HFF-Myc (cell line): ENCODE measurements at regions not wholly inside any gene's neighbourhood (a gene's known extent, or its start where the extent isn't known, plus 50 kb on each side); places are given as distances from the start of the nearest gene placed in this dataset.

Experiments
- DNase-seq: peaks from one replicate; pipeline ENCODE4 v3.0.0-alpha.2; 2011; ENCODE audit warnings: low read depth; ENCODE audit errors: extremely low read depth
- H3K4me3 ChIP-seq: replicated peaks from 2 replicates; pipeline ENCODE4 v1.5.1; 2011; ENCODE audit warnings: low read depth, mild to moderate bottlenecking, control low read depth, low read length
- TF ChIP-seq, protein P1 (sequence below): IDR thresholded peaks from 2 replicates; pipeline ENCODE4 v1.5.1; 2012; ENCODE audit warnings: mild to moderate bottlenecking, low read depth, low read length, control low read depth; ENCODE audit errors: missing control alignments

DNA sequence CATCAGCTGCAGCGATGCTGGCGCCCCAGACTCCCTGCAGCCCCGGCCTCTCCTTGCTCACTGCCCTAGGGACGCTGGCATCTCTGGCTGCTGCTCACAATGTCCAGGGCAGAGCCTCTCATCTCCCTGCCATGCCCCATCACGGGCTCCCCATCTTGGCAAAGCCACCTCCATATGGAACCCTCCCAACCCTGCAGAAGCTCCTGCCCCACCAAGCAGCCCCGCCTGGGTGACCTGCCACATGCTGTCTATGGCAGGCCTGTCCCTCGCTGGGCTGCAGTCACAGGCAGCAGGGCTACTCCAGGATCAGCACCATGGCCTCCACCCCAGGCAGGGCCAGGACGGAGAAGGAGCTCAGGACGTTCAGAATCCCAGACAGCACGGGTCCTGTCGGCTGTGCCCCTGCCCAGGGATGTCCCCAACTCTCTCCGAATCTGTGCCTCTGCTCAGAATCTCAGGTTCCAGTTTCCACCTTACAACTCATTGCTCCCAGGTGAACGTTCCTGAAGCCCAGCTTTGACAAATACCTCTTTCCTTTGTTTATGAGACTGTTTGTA, 58.4 kb downstream of the PLXNA1 start:
- TF ChIP-seq, protein P1, sequence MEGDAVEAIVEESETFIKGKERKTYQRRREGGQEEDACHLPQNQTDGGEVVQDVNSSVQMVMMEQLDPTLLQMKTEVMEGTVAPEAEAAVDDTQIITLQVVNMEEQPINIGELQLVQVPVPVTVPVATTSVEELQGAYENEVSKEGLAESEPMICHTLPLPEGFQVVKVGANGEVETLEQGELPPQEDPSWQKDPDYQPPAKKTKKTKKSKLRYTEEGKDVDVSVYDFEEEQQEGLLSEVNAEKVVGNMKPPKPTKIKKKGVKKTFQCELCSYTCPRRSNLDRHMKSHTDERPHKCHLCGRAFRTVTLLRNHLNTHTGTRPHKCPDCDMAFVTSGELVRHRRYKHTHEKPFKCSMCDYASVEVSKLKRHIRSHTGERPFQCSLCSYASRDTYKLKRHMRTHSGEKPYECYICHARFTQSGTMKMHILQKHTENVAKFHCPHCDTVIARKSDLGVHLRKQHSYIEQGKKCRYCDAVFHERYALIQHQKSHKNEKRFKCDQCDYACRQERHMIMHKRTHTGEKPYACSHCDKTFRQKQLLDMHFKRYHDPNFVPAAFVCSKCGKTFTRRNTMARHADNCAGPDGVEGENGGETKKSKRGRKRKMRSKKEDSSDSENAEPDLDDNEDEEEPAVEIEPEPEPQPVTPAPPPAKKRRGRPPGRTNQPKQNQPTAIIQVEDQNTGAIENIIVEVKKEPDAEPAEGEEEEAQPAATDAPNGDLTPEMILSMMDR, result no peak
- H3K4me3 ChIP-seq, result no peak overlapping the region
- DNase-seq, result no peak

DNA sequence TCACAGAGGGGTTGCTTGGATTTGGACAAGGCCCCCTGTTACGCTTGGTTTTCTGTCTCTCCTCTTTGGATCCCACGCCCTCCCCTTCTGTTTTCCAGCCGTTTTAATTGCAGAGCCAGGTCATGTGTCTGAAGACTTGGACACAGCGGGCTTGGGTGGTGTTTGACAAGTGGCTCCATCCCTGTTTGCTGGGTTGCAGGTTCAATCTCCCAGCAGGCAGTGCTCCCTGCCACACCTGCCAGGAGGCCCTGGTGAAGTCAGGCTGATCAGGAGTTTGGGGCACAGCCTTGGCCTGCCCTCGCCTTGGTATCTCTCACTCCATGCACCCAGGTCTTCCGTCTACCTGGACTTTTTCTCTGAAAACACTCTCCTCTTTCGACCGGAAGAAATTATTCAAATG, 59.0 kb downstream of the PLXNA1 start:
- TF ChIP-seq, protein P1, result no peak
- DNase-seq, result no peak
- no peak overlapping the region for H3K4me3 ChIP-seq

DNA sequence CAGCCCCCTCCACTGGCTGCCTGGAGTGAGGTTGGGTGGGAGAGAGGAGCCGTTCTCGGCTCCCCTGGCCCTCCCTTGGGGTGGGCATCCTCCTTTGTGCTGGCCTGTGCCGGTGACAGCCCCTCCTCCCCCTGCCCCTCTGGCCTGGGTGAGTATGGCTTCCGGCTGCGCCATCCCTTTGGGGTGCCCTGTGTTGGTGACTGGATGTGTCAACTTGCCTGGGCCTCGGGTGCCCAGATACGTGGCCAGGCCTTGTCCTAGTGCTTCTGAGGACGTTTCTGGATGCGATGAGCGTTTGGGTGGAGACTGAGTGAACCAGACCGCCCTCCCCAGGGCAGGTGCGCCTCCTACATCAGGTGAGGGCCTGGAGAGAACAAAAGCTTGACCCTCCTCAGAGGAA, 59.7 kb downstream of the PLXNA1 start:
- DNase-seq, result no peak

DNA sequence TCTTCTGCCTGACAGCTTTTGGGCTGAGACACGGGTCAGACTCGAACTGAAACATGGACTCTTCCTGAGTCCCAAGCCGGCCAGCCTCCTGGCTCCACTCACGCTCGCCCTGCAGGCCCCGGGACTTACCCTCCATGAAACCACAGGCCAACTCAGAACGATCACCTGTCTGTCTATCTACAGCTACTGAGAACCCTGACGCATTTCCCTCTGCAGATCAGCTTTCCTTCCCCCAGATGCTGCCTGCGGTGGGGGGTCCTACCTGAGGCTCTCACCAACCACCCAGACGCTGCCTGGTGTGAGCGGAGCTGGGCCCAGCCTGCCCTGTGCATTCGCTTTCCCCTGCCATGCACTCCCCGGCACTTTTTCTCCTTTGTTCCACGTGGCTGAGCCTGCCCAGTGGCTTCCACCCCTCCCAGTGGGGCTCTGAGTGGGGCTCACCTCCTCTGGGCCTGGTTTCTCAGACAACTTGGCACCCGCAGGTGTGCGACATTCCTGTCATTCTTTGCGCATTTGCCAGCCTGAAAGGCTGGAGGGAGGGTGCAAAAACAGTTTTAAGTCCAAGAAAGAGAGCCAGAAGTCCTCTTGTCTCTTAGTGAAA, 60.2 kb downstream of the PLXNA1 start:
- H3K4me3 ChIP-seq, result no peak overlapping the region
- TF ChIP-seq, protein P1, result no peak
- no peak for DNase-seq

More for the DNA sequence above, 59.7 kb downstream of the PLXNA1 start:
- TF ChIP-seq, protein P1, result no peak
- no peak overlapping the region for H3K4me3 ChIP-seq

DNA sequence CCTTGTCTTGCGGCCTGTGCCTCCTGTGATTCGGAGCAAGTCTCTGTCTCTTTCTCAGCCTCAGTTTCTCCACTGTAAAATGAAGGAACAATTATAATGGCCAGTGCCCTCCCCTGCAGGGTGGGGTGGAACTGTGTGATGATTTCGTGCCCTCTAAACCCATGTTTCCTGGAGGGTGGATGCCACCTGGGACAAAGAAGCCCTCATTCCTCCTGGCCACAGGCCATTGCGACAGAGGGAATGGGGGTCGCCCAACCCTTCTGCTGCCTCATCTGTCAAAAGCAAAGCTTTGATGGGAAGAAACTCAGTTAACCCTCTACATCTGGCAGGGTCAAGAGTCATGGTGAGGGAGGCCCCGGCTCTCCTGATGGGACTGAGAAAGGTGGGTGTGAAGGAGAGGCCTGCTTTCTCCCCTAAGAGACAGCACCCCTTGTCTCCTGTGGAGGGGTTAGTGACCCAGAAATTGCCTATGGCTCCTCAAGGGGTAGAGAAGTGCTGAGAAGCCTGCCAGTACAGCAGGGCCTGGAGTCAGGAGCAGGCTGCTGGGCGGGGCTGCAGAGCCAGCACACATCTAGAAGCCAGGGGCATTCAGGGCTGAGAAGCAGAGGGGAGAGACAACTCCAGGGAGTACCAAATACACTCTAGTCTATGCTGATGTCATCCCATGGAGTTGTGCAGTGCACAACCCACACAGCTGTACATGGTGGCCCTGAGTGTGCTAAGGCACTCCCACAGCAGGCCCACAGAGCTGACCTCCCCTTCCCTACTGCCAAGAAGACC, 61.0 kb downstream of the PLXNA1 start:
- TF ChIP-seq, protein P1, result no peak
- H3K4me3 ChIP-seq, result no peak overlapping the region
- no peak for DNase-seq

DNA sequence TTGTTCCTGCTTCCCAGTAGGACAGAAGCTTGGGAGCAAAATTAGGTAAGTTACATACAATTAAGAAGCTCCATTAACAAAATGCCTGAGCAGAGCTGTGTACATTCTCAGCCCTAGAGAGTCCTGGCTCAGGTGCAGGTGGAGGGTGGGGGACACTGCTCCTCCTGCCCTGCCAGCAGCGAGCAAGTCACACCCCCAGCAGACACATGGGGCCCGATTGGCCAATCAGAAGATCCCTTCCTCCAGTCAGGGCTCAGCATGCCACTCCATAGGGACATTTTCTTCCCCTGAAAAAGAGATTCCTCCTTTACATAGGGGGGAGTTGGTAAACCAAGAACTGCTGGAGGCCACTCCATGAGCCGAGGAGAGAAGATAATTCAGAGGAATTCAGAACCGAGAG, 62.1 kb downstream of the PLXNA1 start:
- no peak for DNase-seq
- TF ChIP-seq, protein P1, result no peak
- H3K4me3 ChIP-seq, result no peak overlapping the region
